Inflammatory macrophage (primary cell): ENCODE measurements at regions not wholly inside any gene's neighbourhood (a gene's known extent, or its start where the extent isn't known, plus 50 kb on each side); places are given as distances from the start of the nearest gene placed in this dataset.

ENCODE experiments used
- DNase-seq, 2 donors: peaks; one replicate each; pipeline ENCODE4 v3.0.0-alpha.2; 2020 to 2022

DNA sequence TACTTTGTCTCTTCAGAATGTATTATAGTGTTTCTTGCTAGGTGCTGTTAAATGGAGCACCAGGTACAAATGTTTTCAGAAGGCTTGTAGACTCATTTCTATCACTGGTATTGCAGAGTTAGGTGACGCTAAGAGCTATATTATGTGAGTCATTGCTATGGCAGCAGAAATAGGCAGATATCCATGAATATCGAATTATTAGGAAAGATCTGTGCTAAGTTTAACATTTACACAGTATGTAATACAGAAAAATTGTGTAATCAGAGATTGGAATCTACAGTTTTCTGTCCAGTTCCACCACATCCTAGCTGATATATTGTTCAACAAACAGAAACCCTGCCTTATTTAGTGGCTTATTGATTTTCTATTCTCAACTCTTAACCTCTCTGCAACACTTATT, 1025.5 kb downstream of the STIM2 start:
- DNase-seq: no peak

DNA sequence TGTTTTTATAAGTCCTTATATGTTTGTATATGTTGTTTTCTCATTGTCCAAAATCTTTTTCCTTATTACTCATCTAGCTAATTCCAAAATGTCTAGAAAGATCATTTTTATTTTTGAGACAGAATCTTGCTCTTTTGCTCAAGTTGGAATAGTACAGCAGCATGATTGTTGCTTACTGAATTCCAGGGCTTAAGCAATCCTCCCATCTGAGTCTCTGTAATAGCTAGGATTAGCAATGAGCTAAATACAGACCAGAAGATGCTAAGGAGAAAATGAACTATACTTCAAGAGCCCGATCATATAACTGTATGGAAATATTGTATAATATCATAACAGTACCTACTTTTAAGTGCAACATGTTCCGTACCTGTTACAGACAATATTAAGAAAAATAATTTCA, 1027.0 kb downstream of the STIM2 start:
- DNase-seq: no peak

DNA sequence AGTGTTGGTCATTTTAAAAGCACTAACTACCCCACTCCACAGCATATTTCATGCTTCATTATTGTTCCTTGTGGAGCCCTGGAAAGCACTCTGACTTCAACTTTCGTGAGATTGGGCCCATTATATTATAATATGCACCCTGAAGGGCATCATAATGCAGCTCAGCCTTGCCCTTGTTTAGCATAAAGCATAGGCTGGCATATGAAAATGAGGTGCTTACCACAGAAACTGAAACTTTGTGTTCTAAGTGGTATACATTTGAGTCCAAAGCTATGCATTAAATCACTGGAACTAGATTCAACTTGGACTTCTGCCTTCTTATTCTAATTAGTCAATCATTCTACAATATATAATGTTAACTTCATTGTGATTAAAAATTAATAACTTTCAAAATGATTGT, 1027.9 kb downstream of the STIM2 start:
- no peak for DNase-seq

- no peak for DNase-seq
Observed at GRCh38 chr4:27894951-27895350, 1034.3 kb downstream of the STIM2 start.

GRCh38 chr4:27908356-27908755, 1047.7 kb downstream of the STIM2 start:
- DNase-seq: no peak

GRCh38 chr4:27910227-27910626, 1049.6 kb downstream of the STIM2 start:
- DNase-seq: no peak

- no peak for DNase-seq
Observed at GRCh38 chr4:27911047-27911446, 1050.4 kb downstream of the STIM2 start.

GRCh38 chr4:27913738-27914137, 1053.1 kb downstream of the STIM2 start:
- DNase-seq: no peak

GRCh38 chr4:27915822-27916221, 1055.2 kb downstream of the STIM2 start:
- DNase-seq: no peak

DNA sequence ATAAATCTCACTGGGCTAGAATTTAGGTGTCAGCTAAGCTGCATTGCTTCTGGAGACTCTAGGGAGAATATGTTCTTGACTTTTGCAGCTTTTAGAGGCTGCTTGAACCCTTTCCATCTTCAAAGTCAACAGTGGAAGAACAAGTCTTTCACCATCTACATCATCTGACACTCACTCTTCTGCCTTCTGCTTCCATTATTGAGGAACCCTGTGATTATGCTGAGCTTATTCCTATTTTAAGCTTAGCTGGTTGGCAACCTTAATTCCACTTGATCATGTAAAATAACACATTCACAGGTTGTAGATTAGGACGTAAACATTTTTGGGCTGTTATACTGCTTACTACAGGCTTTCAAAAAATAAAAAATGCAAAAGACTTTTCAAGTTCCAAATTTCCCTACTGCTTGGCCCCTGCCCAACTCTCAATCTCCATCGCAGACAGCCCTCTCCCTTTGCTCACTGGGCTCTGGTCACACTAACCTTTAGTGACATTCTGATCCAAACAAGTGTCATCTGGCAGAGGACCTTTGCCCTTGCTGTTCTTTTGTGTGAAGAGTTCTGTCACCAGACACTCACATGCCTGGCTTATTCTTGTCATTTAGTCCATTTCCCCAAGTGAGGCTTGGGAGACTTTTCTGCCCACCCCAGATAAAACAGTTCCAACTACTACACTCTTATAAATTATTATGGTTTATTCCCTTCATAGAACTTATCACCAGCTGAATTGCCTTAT, 1056.0 kb downstream of the STIM2 start:
- DNase-seq: no peak

GRCh38 chr4:27917381-27917780, 1056.7 kb downstream of the STIM2 start:
- no peak for DNase-seq

DNA sequence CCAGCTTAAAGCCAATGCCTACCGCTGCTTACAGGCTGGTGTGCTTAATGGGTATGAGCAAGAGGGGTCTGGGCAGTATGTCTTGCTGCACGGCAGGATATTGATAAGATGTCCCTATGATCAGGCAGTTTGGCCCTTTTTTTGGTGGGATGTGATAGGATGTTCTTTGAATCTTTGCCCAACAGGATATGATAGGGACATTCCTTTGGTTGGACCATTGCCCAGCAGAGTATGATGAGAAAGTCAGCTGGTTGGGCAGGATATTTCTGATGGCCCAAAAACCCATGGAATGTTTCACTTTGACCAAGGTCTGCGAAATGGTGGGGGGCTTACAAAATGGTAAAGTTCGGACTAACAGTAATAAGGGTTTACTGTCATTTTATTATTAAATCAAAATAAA, 1060.6 kb downstream of the STIM2 start:
- DNase-seq: no peak

DNA sequence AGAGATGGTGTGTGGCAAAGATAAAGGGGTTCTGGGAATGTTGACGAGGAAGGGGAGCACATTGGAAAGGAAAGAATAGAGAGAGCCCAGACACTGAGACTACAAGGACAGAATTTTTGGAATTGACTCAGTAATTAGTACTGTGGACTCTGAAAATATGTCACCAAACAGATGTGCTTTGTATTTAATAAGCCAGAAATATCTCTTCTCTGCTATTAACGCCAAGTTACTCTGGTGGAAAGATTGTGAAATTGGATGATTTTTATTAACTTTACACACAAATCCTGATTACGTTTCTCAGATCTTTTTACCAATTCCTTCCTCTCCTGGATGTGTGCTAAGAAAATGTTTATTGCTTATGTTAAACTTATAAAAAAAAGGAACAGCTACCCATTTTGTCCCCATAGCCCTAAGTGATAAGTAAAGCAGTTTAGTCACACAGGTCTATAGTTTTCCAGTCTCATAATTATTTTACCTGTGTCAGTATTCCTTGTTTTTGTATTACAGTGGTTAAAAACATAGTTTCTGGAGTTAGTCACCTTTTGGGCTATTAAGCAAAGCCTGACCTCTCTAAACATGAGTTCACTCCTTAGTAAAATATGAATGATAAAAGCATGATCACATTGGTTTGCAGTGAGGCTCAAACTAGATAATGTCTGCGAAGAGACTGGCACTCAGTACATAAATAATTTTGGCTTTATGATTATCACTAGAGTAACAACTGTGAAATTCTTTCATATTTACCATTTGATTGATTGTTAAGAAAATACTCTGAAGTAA, 1068.3 kb downstream of the STIM2 start:
- no peak for DNase-seq

- DNase-seq: no peak
Observed at GRCh38 chr4:27930291-27930690, 1069.7 kb downstream of the STIM2 start.

GRCh38 chr4:27930976-27931375, 1070.3 kb downstream of the STIM2 start:
- no peak for DNase-seq

DNA sequence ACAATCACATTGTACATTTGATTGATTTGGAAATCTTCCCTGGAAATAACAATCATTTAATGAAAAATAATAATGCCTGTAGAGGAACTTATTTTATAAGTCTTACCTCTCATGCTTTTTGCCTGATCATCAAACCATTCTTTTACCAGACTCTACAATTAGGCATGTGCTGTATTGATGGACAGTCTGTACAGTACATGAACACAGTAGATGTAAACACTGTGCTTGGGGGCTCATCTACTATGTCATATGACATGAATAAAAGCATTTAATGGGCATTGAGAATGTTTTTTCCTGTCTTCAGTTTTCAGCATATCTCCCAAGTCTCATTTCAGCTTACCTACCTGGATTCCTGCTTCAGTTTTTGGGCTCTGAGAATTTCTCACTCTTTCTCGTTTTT, 1070.9 kb downstream of the STIM2 start:
- DNase-seq: no peak

DNA sequence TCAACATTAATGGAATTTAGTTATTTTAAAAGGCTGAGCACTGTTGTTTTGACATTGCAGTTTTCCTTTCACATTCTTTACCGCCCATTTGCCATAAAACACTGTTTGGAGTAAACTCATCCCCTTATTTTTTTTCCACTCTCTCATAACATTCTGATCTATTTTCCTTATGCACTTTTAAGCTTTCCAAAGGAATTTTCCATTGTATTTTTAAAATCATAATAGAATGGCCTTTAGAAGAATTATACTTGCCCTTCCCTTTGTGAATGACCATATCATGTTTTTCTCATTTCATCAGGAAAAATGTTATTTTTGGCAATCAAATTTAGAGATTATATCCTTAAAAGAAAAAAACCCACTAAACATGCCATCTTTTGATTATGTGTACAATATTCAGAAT, 1074.2 kb downstream of the STIM2 start:
- no peak for DNase-seq

DNA sequence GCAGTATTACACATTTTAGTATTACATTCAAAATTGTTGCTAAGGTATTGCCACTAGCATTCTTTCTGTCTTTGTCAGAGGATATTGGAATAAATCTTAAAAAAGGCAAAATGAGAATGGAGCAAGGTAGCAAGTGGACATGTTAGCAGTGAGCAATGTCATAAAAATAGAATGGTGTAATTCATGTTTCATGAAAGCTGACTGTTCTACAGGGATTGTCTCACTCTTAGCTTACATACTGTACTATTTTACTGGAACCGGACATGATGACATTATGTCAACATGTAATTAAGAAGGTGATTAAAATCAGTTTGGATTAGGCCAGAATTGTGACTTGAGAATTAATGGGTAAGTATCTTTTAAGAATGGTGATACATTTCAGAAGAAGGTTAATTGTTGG, 1086.2 kb downstream of the STIM2 start:
- DNase-seq: no peak

- no peak for DNase-seq
Observed at GRCh38 chr4:27947302-27947701, 1086.7 kb downstream of the STIM2 start.

GRCh38 chr4:27964095-27964494, 1103.5 kb downstream of the STIM2 start:
- no peak for DNase-seq

DNA sequence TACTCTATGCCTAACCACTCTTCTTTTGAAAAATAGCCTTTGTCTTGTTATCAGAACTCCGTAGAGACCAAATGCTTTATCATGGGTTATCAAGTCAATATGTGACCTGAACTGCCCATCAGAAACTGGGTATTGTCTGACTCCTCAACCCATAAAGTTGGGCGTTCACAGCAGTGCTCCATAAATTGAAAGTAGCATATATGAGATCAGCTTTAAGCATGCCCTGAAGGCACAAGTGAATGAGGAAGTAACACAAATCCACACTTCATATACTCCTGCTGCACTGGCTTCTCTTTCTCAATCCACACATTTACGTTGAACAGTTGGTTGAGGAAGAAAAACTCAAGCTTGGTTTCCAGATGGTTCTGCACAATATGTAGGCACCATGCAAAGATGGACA, 1106.0 kb downstream of the STIM2 start:
- no peak for DNase-seq

DNA sequence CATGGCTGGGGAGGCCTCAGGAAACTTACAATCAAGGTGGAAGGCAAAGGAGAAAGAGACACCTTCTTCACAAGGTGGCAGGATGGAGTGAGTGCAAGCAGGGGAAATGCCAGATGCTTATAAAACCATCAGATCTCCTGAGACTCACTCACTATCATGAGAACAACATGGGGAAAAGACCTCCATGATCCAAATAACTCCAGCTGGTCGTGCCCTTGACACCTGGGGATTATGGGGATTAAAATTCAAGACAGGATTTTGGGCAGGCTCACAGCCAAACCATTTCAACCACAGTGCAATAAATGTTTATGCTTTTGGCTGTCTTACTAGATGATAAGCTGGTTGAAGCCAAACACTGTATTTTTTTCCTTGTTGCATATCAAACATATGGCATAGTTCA, 1112.4 kb downstream of the STIM2 start:
- no peak for DNase-seq

- no peak for DNase-seq
Observed at GRCh38 chr4:27973700-27974099, 1113.1 kb downstream of the STIM2 start.

DNA sequence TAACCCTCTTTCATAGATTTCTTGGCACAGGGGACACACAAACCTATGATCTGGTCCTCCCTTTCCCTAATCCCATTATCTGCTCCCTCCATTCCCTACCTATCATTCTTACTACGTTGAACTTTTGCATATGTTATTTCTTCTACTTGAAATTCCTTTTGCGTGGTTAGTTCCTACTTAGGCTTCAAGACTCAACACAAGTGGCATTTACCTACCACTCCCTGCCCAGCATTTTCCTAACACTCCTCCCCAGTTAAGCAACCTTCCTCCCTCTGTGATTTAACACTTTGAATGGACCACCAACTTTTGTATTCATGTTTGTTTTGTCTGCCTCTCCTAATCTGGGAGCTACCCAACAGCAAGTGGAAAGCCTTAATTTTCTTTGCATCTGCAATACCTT, 1113.7 kb downstream of the STIM2 start:
- DNase-seq: no peak
